ENCODE measurements at regions not wholly inside any gene's neighbourhood (a gene's known extent, or its start where the extent isn't known, plus 50 kb on each side); places are given as distances from the start of the nearest gene placed in this dataset.

GRCh38 chr2:217671075-217671474 lies 331.7 kb downstream of the TNS1 start:
- TF ChIP-seq CTCF (IDR thresholded peaks at IDR 0.05), result no peak
- no peak for TF ChIP-seq EZH2 (IDR thresholded peaks at IDR 0.05; ENCODE audit: borderline replicate concordance, insufficient read depth, low read depth, low read length, poor library complexity, severe bottlenecking)
